ENCODE measurements at regions not wholly inside any gene's neighbourhood (a gene's known extent, or its start where the extent isn't known, plus 50 kb on each side); places are given as distances from the start of the nearest gene placed in this dataset.
"Not testable (repeated sequence)": the region's sequence is repeated elsewhere in the genome, so short reads cannot be mapped to it uniquely, and the experiment has no call there.

- ChIA-PET CTCF (interaction anchor here (0.6 to 4.9 kb wide), 4 partner anchors 9 to 231 kb away, joined by 3 to 49 read pairs (median 3); no protein-coding TSS in a partner anchor), POLR2A (no interaction called here)
- no peak for DNase-seq (ENCODE audit: extremely low spot score)
- TF ChIP-seq, protein P1, sequence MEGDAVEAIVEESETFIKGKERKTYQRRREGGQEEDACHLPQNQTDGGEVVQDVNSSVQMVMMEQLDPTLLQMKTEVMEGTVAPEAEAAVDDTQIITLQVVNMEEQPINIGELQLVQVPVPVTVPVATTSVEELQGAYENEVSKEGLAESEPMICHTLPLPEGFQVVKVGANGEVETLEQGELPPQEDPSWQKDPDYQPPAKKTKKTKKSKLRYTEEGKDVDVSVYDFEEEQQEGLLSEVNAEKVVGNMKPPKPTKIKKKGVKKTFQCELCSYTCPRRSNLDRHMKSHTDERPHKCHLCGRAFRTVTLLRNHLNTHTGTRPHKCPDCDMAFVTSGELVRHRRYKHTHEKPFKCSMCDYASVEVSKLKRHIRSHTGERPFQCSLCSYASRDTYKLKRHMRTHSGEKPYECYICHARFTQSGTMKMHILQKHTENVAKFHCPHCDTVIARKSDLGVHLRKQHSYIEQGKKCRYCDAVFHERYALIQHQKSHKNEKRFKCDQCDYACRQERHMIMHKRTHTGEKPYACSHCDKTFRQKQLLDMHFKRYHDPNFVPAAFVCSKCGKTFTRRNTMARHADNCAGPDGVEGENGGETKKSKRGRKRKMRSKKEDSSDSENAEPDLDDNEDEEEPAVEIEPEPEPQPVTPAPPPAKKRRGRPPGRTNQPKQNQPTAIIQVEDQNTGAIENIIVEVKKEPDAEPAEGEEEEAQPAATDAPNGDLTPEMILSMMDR (IDR thresholded peaks at IDR 0.05; ENCODE audit: control extremely low read depth, extremely low read depth, low read depth, missing control alignments) = no peak
Observed at GRCh38 chr18:34320267-34320666, 95.6 kb upstream of the NOL4 start.

DNA sequence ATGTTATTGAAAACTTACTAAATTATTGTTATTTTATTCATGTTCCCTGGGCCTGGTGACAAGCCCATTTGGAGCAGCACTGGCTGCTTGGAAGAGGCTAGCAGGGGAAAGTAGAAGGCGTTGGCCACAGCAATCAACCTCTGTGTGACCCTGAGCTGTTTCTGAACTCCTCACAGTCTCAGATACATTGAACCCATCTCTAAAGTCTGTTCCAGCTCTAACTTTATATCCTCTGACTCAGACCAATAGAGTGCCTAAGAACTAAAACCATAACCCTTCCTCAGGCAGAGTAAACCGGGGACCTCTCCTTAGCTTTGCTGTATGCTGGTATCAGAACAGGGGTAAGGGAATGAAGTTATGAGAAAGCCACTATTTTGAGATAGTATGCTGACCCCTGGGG lies 96.4 kb upstream of the NOL4 start:
- peak; percentile 20 for DNase-seq (ENCODE audit: extremely low spot score)
- ChIA-PET POLR2A (no interaction called here), CTCF (interaction anchor here (0.6 to 4.9 kb wide), 6 partner anchors 9 to 232 kb away, joined by 3 to 49 read pairs (median 4); no protein-coding TSS in a partner anchor)
- TF ChIP-seq, protein P1 (IDR thresholded peaks at IDR 0.05; ENCODE audit: control extremely low read depth, extremely low read depth, low read depth, missing control alignments) = no peak

GRCh38 chr18:34322365-34323289 lies 97.9 kb upstream of the NOL4 start:
- peak; percentile 17 for DNase-seq (ENCODE audit: extremely low spot score)
- CTCF ChIA-PET = interaction anchor here (0.8 to 4.9 kb wide), 17 partner anchors 11 to 483 kb away, joined by 3 to 49 read pairs (median 4); no protein-coding TSS in a partner anchor
- POLR2A ChIA-PET = interaction anchor here (0.7 kb wide), 1 partner anchor 199 kb away, joined by 4 read pairs; no protein-coding TSS in a partner anchor
- TF ChIP-seq, protein P1 (IDR thresholded peaks at IDR 0.05; ENCODE audit: control extremely low read depth, extremely low read depth, low read depth, missing control alignments) = peak; percentile 76

- no peak for DNase-seq (ENCODE audit: extremely low spot score)
- TF ChIP-seq, protein P1 (IDR thresholded peaks at IDR 0.05; ENCODE audit: control extremely low read depth, extremely low read depth, low read depth, missing control alignments) = no peak
- POLR2A ChIA-PET = interaction anchor here (0.7 kb wide), 1 partner anchor 40 kb away, joined by 4 read pairs; no protein-coding TSS in a partner anchor
- CTCF ChIA-PET = no interaction called here
Observed at GRCh38 chr18:34329840-34330239, 105.1 kb upstream of the NOL4 start.

GRCh38 chr18:34330308-34330707 lies 105.6 kb upstream of the NOL4 start:
- POLR2A ChIA-PET = no interaction called here
- DNase-seq (ENCODE audit: extremely low spot score) = no peak
- TF ChIP-seq, protein P1 (IDR thresholded peaks at IDR 0.05; ENCODE audit: control extremely low read depth, extremely low read depth, low read depth, missing control alignments) = no peak
- CTCF ChIA-PET = interaction anchor here (0.9 kb wide), 1 partner anchor 13 kb away, joined by 3 read pairs; no protein-coding TSS in a partner anchor

DNA sequence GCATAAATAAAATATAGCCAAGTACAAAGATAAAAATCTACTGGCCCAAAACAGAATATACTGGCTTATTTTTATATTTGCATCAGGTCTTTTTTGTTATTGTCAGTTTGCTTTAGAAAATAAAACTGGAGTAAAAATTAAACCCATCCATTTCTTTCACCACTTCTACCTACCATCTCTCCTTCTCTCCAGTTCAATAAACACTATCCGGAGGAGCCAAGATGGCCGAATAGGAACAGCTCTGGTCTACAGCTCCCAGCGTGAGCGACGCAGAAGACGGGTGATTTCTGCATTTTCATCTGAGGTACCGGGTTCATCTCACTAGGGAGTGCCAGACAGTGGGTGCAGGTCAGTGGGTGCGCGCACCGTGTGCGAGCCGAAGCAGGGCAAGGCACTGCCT lies 106.2 kb upstream of the NOL4 start:
- DNase-seq (ENCODE audit: extremely low spot score); POLR2A ChIA-PET: not testable (repeated sequence)
- CTCF ChIA-PET = interaction anchor here (0.9 kb wide), 1 partner anchor 14 kb away, joined by 3 read pairs; no protein-coding TSS in a partner anchor

GRCh38 chr18:34331343-34331742 lies 106.6 kb upstream of the NOL4 start:
- DNase-seq (ENCODE audit: extremely low spot score); CTCF ChIA-PET; POLR2A ChIA-PET: not testable (repeated sequence)

Measured in GM10248 (cell line).